NCI-H526 (cell line): ENCODE measurements at regions not wholly inside any gene's neighbourhood (a gene's known extent, or its start where the extent isn't known, plus 50 kb on each side); places are given as distances from the start of the nearest gene placed in this dataset.

ENCODE experiments used
- DNase-seq, 2 experiments: peaks; one replicate each; lab custom pipeline; 2025; lab: John Stamatoyannopoulos, UW

DNA sequence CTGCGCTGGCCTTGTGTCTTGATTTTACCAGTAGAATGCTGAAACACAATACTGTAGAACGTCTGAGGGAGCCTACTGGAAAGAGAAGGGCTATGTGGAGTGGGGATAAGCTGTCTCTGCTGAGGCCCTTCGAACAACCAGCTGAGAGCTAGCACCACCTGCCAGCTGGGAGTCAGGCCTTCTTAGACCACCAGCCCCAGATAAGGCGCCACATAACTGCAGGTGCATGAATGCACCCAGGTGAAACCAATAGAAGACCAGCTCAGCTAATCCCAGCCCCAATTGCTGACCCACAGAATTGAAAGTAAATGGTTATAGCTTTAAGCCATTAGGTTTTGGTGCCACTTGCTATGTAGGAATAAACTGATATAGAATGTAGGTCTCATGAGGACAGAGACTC, 438.4 kb downstream of the ADRA2A start:
- DNase-seq = no peak

DNA sequence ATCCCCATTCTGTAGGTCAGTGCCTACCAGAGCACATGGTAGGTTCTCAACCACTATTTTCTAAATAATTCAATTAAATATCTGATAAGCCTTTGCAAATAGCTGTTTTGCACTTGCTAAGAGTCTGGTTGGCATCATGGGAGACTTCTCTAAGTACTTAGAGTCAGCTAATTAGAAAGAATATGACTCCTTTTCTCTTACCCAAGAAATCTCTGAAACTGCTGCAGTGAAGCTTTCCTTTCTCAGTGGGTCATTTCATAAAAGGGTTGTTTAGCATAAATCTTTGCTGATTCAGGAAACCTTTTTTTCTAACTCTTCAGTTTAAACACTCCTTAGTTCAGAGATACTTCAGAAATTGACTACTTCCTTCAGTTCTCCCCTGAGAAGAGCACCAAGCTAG, 438.9 kb downstream of the ADRA2A start:
- no peak for DNase-seq

DNA sequence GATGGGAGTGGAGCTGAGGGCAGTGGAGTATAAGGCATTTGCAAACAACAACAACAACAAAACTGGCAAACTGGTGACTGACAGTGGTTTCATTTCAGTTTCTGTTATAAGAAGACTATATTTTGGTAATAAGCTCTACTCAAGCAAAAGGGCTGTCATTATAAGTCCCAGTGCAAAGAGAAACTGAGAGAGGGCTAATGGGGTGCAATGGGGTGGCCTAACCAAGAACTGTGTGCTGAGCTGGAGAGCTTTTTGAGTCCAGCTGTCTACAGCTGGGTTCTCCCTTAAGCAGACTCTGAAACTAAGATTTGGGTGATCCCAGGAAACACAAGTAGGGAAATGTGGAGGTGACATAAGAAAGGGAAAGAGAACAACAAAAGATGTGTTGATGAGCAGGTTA, 439.3 kb downstream of the ADRA2A start:
- DNase-seq = no peak

DNA sequence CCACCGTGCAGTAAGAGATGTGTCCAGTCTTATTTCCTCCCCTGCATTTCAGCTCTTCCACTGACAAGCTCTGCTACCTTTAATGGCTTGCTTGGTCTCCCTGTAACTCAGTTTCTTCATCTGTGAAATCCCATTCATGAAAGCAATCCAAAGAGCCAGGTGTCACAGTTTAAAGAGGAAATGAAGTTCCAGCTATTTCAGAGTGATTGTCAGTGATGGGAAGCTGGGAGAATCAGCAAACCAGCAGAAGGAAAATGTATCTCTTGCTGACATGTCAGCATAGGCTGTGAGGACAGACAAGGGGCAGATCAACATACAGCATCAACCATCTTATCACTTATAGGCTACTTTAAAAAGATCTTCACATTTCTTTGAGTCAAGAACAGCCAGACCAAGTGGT, 445.3 kb downstream of the ADRA2A start:
- DNase-seq = no peak

DNA sequence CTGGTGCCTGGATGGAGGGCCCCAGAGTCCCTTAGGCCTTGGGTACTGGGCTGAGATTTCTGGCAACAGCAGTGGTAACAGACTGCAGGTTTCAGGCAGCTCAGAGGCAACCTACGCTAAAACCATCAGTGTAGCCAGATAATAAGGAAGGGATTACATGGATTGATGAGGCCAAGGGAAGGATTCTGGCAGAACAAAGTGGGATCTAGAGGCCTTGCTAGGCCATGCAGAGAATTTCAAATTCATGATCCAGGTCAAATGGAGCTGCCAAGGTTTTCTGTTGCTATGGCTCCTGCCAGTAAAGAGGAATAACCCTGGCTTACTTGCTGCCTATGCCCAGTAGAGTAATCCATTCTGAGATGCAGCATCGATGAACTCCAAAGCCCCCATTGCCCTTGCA, 445.7 kb downstream of the ADRA2A start:
- no peak for DNase-seq

DNA sequence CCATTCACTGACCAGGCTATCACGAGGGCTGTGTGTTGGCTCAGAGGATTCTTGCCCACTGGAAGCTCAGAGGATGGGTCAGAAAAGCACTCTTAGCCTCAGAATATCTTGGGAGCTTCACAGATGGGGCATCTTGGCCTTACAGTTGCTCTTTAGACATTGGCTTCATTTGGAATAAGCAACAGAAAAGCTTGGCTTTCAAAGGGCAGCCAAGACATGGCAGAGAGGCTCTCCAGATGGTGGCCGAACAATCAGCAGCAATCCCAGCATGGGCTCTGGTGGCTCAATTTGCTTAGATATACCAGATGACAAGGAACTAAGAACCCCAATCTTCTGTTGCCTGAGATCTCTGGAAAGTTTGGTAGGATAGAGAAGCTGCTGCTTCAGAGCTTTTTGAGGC, 446.2 kb downstream of the ADRA2A start:
- no peak for DNase-seq

DNA sequence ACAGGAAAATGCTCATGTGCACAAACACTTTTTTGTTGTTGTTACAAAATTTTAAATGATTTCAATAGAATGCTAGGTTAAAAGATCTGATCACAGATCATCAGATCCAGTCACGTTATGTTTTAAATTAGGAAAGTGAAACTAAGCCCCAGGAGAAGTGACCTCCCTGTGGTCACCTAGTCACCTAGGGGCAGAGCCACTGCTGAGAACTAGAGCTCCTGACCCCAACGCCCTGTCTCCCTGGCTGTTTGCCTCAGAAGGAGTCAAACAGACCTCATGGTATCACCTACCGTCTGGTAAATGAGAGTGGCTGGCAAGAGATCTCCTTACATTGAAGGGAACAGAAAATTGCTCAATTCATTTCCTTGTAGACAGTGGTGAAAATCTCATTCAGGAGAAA, 447.3 kb downstream of the ADRA2A start:
- no peak for DNase-seq

DNA sequence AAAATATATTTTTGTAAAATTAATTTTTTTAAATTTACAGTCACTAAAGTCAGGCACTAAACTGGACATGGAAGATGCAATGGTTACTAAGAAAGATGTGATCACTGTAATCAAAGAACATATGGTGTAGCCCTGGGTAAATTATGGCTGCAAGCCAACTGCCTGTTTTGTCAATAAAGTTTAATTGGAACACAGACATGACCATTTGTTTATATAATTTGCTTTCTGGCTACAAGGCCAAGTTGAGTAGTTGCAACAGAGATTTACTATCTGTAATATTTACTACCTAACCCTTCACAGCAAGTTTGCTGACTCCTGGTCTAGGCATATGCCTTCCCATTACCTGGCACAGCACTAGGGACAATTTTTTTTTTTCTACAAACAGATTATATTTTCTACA, 448.9 kb downstream of the ADRA2A start:
- no peak for DNase-seq

DNA sequence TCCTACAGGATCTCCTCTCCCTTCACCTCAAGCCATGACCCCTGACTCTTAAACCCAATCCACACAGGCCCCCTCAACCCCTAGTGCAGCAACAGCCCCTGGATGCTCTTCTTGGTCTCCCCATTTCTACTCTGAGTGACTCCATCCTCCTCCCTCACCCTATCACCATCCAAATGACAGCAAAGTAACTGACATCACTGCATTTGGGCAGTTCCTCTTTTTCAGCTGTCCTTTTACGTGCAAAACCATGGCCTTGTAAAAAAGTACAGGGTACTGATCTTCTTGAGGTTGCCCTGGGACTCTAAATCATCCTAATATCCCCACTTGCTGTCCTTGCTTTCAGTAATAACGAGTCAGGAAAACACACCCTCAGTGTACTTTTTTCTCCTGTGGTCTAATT, 454.9 kb downstream of the ADRA2A start:
- no peak for DNase-seq

DNA sequence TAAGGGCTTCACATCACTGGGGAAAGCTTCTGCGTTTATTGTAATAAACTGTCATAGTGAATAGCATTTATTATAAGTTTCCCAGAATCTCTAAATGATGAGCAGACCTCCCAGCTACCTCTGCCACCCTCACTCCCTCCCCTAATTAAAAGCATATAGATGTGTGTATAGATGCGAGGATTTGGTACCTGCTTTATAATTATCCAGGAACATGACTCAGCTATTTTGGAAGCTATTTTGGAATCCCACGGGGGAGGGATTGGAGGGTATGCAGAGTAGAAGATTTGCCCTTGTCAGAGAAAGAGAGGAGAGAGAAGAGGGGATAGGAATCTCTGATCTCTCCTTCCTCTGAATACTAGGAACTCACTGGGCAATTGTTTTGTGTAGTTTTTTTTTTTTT, 455.3 kb downstream of the ADRA2A start:
- no peak for DNase-seq

DNA sequence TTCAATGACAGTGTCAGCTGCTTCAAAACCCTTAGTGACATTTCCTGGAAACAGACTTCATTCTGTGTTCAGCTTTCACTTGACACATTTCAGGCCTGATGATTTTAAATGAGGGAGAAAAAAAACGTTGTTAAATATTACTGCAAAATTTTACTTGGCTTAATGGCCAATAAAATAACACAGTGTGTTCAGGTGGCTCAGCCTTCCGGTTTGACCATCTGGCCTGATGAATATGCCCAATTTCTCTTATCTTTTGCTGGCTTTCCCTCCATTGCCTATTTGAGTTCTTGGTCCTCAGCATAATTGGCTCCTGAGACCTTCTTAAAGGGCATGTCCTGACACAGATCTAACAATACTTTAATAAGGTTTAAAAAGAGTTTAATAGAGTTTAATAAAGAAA, 462.4 kb downstream of the ADRA2A start:
- no peak for DNase-seq

DNA sequence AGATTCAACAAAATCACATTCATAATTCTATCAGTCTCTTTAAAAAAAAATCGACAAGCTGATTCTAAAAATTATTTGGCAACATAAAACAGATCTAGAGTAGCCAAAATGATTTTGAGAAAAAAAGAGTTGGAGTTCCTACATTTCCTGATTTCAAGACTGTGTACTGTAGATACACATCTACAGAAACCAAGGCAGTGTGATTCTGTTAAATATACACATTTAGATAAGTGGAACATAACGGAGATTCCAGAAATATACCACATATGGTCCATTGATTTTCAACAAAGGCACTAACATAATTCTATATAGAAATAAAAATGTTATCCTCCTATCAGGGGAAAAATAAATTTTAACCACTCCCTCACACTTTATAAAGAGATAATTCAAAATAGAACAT, 467.0 kb downstream of the ADRA2A start:
- DNase-seq = no peak

DNA sequence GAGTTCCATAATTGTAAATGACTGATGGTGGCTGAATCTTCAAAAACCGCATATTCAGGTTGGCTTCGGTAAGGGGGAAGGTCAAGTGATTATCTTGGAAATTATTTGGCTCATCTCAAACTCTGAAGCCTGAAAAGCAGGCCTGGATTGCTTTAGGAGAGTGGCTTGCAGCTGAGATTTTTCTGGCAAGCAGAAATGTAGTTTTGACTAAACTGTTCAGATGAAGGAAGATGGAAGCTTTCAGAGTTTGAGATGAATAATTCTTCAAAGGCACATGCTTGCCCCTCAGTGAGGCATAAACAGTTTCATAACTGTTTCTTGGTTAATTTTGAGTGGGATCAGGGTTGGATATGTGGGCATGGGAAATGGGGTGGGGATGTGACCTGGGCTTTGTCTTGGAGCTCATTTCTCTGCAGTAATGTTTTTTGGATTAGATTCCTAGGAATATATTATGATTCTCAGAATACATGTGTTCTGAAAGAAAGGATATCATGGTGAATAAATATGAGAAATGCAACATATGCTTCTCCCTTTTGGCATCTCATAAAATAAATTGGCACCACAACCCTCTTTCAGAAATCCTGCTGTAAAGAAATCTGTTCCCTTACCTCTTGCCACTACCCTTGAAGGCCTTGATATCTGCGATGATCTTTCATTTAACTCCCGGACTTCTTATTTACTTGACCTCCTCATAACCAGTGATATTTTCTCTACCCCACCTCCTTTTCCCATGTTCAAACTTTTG, 469.2 kb downstream of the ADRA2A start:
- no peak for DNase-seq

DNA sequence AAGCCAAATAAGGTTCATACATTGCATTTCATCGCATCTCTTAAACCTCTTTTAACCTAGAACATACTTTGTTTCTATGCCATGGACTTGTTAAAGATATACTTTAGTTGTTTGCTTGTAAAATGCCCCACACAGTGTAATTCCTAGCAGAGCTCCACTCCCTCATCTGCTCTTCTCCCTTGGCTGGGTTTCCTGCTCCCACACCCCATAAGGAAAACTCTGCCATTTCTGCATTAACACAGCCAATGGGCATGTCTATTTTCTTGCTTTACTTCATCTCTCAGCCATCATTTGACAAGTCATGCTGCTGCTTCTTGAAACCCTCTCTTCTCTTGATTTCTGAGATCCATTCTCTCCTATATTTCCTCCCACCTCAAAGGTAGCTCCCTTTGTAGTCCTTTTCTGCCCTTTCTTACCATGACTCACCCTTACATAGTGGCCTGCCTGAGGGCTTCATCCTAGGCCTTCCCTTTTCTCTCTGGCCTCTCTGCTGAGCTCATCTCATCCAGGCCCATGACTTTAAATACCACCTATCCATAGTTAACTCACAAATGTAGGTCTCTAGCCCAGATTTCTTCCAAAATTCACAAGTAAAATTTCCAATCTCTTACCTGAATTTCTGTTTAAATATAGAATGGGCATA, 471.4 kb downstream of the ADRA2A start:
- no peak for DNase-seq

DNA sequence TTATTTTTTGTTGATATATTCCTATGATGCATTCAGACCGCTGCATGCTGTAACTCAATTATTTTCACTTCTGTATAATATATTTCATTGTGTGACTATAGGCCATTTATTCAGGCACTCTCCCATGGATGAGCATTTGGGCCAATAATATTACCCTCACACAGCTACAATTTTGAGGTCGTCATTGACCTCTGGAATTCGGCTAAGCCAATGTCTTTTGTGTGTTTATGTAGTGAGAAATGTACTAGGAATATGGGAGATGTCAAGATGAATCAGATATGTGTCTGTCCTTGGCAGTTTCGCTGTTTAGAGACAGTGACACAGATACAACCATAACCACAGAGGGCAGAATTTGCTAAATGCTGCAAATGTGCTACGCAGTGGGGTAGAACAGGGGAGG, 474.2 kb downstream of the ADRA2A start:
- no peak for DNase-seq

DNA sequence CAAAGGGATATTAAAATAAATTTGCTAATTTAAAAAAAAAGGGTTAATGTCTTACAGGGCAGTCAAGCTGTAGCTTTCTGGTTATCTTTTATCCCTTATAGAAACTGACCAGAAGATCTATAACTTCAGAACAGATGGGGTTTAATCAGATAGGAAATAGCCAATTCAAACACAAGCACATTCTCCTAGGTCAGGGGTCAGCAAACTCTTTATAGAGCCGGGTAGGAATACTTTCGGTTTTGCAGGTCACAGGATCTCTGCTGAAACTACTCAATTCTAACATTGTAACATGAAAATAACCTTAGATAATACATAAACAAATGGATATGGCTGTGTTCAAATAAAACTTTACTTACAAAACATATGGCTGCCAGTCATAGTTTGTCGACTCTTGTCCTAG, 479.8 kb downstream of the ADRA2A start:
- DNase-seq = no peak

DNA sequence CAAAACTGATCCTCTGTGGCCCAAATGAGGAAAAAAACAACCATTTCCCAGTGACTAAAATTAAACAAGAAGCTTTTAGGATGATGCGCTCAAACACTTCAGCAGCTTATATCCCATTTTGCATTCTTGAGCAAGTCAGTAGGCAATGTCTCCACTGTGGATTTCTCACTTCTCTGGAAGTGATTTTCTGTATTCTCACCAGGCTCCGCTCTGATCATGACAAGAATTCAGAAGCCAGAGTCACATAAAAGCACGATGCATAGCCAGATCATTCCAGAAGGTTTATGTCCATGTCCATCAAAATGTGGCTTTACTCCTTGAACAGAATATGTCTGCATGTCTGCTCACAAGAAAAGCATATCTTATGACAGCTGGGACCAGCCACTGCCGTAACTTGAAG, 481.4 kb downstream of the ADRA2A start:
- no peak for DNase-seq

DNA sequence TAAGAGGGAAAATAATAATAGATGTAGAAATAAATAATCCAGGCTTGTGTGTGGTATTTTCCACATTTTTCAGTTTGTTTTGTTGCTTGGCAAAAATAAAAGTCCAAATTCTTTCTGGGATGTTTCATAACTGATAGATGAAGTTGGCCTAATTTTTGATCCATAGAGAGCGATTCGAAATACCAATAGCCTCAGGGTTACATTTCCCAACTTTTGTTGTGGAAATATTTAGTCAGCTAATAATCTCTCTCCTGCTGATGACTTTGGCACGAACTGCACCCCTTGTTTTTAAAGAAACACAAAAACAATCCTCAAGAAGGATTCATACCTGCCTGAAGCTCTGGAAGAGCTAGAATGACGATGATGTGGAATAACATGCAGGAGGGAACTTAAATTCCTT, 483.2 kb downstream of the ADRA2A start:
- DNase-seq = no peak

DNA sequence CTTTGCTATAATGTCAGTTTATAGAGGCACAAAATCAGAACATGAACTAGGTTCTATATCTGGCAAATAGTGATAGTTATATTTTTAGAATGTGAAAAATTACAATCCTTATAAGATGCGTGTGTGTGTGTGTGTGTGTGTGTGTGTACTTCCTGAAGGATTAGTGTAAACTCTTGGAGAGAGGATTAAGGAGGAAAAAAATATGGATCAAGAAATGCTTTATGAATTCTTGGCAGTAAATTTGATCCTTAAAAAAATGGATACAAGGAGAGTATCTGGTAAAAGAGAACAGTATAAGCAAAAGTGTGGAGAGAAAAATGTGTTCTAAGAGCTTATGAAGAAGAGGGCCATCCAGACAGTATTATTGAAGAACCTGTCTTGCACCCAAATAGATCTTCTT, 484.3 kb downstream of the ADRA2A start:
- no peak for DNase-seq

DNA sequence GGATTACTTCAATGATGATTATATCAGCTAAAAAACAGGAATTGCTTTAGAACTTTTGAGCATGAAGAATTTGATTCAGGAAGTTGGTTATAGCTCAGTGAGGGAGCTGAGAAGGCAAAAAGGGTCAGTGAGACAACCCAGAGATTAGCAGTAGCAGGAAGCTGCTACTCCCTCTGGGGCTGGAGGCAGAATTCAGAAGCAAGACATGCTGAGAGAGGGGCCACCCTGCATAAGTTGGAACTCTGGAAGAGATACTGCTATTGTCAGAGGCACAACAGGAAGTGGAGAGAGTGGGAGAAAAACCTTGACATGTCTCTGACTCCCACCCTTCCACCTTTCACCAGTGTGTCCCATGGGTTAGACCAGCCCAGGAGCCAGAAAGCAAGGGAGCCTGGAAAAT, 488.7 kb downstream of the ADRA2A start:
- no peak for DNase-seq

DNA sequence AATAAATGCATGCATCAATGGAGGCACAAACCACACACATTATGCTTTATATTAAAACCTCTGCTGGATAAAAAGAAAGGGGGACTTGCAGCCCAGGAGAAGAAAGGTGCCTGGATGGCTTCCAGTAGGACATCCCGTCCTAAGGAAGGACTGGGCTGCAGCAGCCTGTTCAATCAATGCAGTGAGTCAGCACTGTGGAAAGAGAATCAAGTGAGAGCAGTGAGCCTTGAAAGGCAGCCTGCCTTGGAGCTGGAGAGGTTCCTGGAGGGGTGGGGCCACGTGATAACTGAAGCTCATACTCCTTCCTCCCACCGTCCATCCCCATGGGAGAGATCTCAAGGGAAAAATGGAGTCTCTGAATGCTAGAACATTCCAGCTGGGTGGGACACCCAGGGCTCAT, 501.2 kb downstream of the ADRA2A start:
- no peak for DNase-seq

DNA sequence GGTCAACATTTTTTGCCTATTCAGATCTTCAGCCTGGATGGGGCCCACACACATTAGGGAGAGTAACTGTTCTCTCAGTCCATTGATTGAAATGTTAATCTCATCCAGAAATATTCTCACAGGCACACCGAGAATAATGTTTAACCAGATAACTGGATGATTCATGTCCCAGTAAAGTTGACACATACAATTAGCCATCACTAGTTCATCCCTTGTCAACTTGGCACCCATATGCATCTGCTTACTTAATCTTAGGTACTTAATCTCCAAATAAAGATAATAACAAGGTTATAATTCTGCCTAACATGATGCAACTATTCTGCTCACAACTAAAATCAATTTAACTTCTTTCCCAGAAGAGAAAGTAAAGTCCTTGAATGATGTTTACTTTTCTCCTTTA, 502.6 kb downstream of the ADRA2A start:
- DNase-seq = no peak

DNA sequence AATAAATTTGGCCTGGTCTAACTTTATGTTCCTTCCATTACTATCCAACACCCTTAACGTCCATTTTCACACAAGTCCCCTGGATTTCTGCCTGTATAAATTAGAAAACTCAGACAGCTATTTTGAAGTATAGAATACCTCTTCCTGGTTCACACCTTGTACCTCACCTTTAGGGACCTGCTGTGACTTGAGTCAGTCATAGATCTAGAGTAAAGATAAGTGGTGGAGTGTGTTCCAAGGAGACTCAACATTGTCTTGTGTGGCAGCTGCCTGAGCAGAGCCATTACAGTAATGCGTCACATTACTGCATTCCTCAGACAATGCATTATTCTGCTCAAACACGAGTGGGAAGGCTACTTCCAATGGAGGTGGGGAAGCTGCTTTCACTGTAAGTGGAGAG, 513.9 kb downstream of the ADRA2A start:
- no peak for DNase-seq

DNA sequence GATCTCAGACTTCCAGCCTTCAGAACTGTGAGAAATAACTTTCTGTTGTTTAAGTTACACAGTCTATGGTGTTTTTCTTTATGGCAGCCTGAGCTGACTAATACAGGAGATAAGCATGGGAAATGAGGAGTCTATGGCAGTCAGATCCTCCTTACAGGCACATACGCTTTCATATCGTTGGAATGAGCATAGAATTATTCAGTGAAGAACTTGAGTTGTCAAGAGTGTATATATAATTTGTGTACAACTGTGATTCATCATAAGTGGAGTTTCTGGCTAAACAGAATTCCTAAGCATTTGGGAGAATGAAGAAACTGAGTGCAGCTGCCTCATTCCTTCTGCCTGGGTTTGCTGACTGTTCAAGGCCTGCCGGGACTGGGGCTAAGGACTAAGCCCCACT, 516.7 kb downstream of the ADRA2A start:
- no peak for DNase-seq
